ENCODE measurements at regions not wholly inside any gene's neighbourhood (a gene's known extent, or its start where the extent isn't known, plus 50 kb on each side); places are given as distances from the start of the nearest gene placed in this dataset.
"Not testable (repeated sequence)": the region's sequence is repeated elsewhere in the genome, so short reads cannot be mapped to it uniquely, and the experiment has no call there.

- TF ChIP-seq, protein P1, sequence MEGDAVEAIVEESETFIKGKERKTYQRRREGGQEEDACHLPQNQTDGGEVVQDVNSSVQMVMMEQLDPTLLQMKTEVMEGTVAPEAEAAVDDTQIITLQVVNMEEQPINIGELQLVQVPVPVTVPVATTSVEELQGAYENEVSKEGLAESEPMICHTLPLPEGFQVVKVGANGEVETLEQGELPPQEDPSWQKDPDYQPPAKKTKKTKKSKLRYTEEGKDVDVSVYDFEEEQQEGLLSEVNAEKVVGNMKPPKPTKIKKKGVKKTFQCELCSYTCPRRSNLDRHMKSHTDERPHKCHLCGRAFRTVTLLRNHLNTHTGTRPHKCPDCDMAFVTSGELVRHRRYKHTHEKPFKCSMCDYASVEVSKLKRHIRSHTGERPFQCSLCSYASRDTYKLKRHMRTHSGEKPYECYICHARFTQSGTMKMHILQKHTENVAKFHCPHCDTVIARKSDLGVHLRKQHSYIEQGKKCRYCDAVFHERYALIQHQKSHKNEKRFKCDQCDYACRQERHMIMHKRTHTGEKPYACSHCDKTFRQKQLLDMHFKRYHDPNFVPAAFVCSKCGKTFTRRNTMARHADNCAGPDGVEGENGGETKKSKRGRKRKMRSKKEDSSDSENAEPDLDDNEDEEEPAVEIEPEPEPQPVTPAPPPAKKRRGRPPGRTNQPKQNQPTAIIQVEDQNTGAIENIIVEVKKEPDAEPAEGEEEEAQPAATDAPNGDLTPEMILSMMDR (IDR thresholded peaks at IDR 0.05; ENCODE audit: poor library complexity, severe bottlenecking): not testable (repeated sequence)
- not testable (repeated sequence) for TF ChIP-seq POLR2AphosphoS5 (IDR thresholded peaks at IDR 0.05); EZH2 (IDR thresholded peaks at IDR 0.05; ENCODE audit: borderline replicate concordance, insufficient read depth, low read length, poor library complexity, severe bottlenecking); EP300 (conservative IDR thresholded peaks at IDR 0.05; ENCODE audit: poor library complexity, severe bottlenecking)
Observed at GRCh38 chr6:51159260-51159659, 340.6 kb downstream of the TFAP2B start.

Data from neural cell (in vitro differentiated cells).